ENCODE measurements at regions not wholly inside any gene's neighbourhood (a gene's known extent, or its start where the extent isn't known, plus 50 kb on each side); places are given as distances from the start of the nearest gene placed in this dataset.

DNA sequence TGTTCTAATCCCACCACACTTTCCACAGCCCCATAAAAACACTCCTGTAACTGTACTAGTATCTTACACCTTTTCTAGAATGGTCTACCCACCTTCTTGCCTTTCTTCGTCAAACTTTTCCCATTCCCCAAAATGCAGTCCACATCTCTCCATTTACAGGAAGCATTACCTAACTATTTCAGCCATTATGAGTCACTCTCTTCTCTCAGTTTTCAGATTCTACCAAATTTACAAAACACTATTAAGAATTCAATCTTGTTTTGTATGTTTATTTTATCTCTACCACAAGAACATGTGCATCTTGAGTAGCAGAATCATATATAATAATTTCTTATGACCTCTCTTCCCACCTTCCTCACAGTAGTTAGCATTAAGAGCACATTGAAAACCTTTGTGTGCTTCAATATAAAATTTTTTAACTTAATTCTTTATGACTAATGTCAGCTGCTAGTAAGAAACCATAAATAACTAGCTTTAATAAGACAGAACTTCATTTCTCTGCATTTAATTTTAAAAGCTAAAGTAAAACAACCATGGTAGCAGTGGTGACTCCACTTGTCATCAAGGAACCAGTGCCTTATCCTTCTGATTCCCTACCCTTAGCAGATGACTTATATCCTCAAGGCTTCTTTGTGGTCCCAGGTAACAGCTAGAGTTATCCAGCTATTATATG is 56.6 kb upstream of the MAP2 start:
- no peaks in the 10 kb centered on the region for H3K4me1 ChIP-seq (ENCODE audit: insufficient read depth, low read length)
- no peaks in the 10 kb centered on the region for H3K9me3 ChIP-seq (ENCODE audit: insufficient read depth, low read length, severe bottlenecking)
- no peak overlapping the region for H3K27ac ChIP-seq (ENCODE audit: low read length)
- H3K36me3 ChIP-seq (ENCODE audit: insufficient read depth, low read length) = no peaks in the 10 kb centered on the region
- DNase-seq = no peak
- H3K27me3 ChIP-seq (ENCODE audit: insufficient read depth, low read length, poor library complexity) = no peaks in the 10 kb centered on the region
- H2AFZ ChIP-seq (ENCODE audit: low read depth, low read length) = no peak overlapping the region
- H3K4me3 ChIP-seq (ENCODE audit: low read depth in 1 of 2, low read length in 2 of 2) = no peak overlapping the region
- TF ChIP-seq, protein P1, sequence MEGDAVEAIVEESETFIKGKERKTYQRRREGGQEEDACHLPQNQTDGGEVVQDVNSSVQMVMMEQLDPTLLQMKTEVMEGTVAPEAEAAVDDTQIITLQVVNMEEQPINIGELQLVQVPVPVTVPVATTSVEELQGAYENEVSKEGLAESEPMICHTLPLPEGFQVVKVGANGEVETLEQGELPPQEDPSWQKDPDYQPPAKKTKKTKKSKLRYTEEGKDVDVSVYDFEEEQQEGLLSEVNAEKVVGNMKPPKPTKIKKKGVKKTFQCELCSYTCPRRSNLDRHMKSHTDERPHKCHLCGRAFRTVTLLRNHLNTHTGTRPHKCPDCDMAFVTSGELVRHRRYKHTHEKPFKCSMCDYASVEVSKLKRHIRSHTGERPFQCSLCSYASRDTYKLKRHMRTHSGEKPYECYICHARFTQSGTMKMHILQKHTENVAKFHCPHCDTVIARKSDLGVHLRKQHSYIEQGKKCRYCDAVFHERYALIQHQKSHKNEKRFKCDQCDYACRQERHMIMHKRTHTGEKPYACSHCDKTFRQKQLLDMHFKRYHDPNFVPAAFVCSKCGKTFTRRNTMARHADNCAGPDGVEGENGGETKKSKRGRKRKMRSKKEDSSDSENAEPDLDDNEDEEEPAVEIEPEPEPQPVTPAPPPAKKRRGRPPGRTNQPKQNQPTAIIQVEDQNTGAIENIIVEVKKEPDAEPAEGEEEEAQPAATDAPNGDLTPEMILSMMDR (IDR thresholded peaks at IDR 0.05; ENCODE audit: borderline replicate concordance, extremely low read depth, low read length, poor library complexity, severe bottlenecking) = no peak
- TF ChIP-seq EZH2 (IDR thresholded peaks at IDR 0.05; ENCODE audit: borderline replicate concordance, low read depth, low read length, severe bottlenecking) = no peak
- no peaks in the 10 kb centered on the region for H4K20me1 ChIP-seq (ENCODE audit: insufficient read depth, low read length)
- no peak for ATAC-seq (ENCODE audit: insufficient read depth, low read depth)
- no peak overlapping the region for H3K4me2 ChIP-seq (ENCODE audit: insufficient read depth, low read length)
- H3K79me2 ChIP-seq (ENCODE audit: insufficient read depth, low read length) = no peaks in the 10 kb centered on the region
- no peak overlapping the region for H3K9ac ChIP-seq (ENCODE audit: low read depth, low read length)

DNA sequence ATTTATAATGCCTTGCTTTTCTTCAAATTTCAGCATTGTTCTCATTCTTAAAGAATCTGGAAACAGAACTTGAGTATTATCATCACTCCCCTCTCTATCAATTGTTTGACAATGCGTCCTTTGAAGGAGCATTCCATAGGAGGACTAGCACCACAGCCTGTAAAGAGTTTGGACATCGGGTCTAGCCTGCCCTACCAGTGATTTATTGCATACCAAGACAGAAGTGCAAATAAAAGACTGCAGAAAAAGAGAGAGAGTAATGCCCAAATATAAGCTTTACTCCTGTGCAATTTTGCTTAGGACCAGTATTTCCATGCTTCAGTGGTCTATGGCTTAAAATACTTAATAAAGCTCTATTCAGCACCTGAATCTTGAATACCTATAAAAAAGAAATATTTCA is 55.4 kb upstream of the MAP2 start:
- no peak overlapping the region for H3K27ac ChIP-seq (ENCODE audit: low read length)
- no peak for DNase-seq
- no peaks in the 10 kb centered on the region for H3K79me2 ChIP-seq (ENCODE audit: insufficient read depth, low read length)
- no peaks in the 10 kb centered on the region for H4K20me1 ChIP-seq (ENCODE audit: insufficient read depth, low read length)
- no peaks in the 10 kb centered on the region for H3K9me3 ChIP-seq (ENCODE audit: insufficient read depth, low read length, severe bottlenecking)
- H3K4me2 ChIP-seq (ENCODE audit: insufficient read depth, low read length) = no peak overlapping the region
- no peak overlapping the region for H2AFZ ChIP-seq (ENCODE audit: low read depth, low read length)
- no peak overlapping the region for H3K4me3 ChIP-seq (ENCODE audit: low read depth in 1 of 2, low read length in 2 of 2)
- no peaks in the 10 kb centered on the region for H3K4me1 ChIP-seq (ENCODE audit: insufficient read depth, low read length)
- no peak for ATAC-seq (ENCODE audit: insufficient read depth, low read depth)
- H3K27me3 ChIP-seq (ENCODE audit: insufficient read depth, low read length, poor library complexity) = no peaks in the 10 kb centered on the region
- no peak for TF ChIP-seq EZH2 (IDR thresholded peaks at IDR 0.05; ENCODE audit: borderline replicate concordance, low read depth, low read length, severe bottlenecking)
- TF ChIP-seq, protein P1 (IDR thresholded peaks at IDR 0.05; ENCODE audit: borderline replicate concordance, extremely low read depth, low read length, poor library complexity, severe bottlenecking) = no peak
- H3K9ac ChIP-seq (ENCODE audit: low read depth, low read length) = no peak overlapping the region
- H3K36me3 ChIP-seq (ENCODE audit: insufficient read depth, low read length) = no peaks in the 10 kb centered on the region

DNA sequence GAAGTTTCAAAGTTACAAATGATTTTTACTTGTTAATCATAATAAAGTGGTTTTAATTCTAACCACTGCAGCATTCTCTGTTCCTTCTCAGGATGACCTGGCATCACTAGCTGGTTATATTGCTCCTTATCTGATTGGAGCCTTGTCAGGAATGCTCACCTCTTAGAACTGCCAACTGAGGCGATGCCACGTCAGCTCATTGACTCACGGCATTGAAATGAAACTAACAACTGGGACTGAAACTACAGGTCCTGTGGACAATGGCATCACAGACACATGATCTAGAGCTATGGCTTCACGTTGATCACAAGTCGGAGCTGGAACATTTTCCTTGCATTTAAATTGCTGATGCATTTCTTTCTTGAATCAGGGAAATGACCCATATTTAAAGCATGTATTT is 54.9 kb upstream of the MAP2 start:
- Histone ChIP-seq H3K27ac (ENCODE audit: low read length) (no peak overlapping the region), H2AFZ (ENCODE audit: low read depth, low read length) (no peak overlapping the region), H3K79me2 (ENCODE audit: insufficient read depth, low read length) (no peaks in the 10 kb centered on the region), H4K20me1 (ENCODE audit: insufficient read depth, low read length) (no peaks in the 10 kb centered on the region), H3K4me1 (ENCODE audit: insufficient read depth, low read length) (no peaks in the 10 kb centered on the region), H3K4me3 (ENCODE audit: low read depth in 1 of 2, low read length in 2 of 2) (no peak overlapping the region), H3K9ac (ENCODE audit: low read depth, low read length) (no peak overlapping the region), H3K36me3 (ENCODE audit: insufficient read depth, low read length) (no peaks in the 10 kb centered on the region), H3K4me2 (ENCODE audit: insufficient read depth, low read length) (no peak overlapping the region), H3K9me3 (ENCODE audit: insufficient read depth, low read length, severe bottlenecking) (no peaks in the 10 kb centered on the region), H3K27me3 (ENCODE audit: insufficient read depth, low read length, poor library complexity) (no peaks in the 10 kb centered on the region)
- no peak for TF ChIP-seq EZH2 (IDR thresholded peaks at IDR 0.05; ENCODE audit: borderline replicate concordance, low read depth, low read length, severe bottlenecking)
- TF ChIP-seq, protein P1 (IDR thresholded peaks at IDR 0.05; ENCODE audit: borderline replicate concordance, extremely low read depth, low read length, poor library complexity, severe bottlenecking) = no peak
- ATAC-seq (ENCODE audit: insufficient read depth, low read depth) (no peak), DNase-seq (no peak)

All from DND-41 (cell line).